ENCODE measurements at regions not wholly inside any gene's neighbourhood (a gene's known extent, or its start where the extent isn't known, plus 50 kb on each side); places are given as distances from the start of the nearest gene placed in this dataset.
"Not testable (repeated sequence)": the region's sequence is repeated elsewhere in the genome, so short reads cannot be mapped to it uniquely, and the experiment has no call there.

GRCh38 chr4:131447883-131448282 lies 1701.2 kb upstream of the PCDH10 start:
- H3K27ac Mint-ChIP-seq = no peak overlapping the region
- no peak overlapping the region for H3K27ac ChIP-seq (ENCODE audit: insufficient read depth, low read length, poor library complexity, severe bottlenecking)
- H3K36me3 ChIP-seq (ENCODE audit: control insufficient read depth, insufficient read depth, low read length) = no peaks in the 10 kb centered on the region
- no peaks in the 10 kb centered on the region for H3K27me3 ChIP-seq (ENCODE audit: control insufficient read depth, insufficient read depth, low read length)
- no peak for DNase-seq
- H3K27me3 Mint-ChIP-seq = no peaks in the 10 kb centered on the region
- no peaks in the 10 kb centered on the region for H3K4me1 Mint-ChIP-seq
- H3K9me3 Mint-ChIP-seq = peaks cover 0 to 5% (median 2%) of the 10 kb centered on the region in 7 donors
- ATAC-seq (ENCODE audit: low read depth in 2 of 2) = no peak
- H3K4me3 Mint-ChIP-seq = no peak overlapping the region
- no peak overlapping the region for H3K4me3 ChIP-seq (ENCODE audit: low read depth, low read length)
- no peaks in the 10 kb centered on the region for H3K9me3 ChIP-seq (ENCODE audit: control insufficient read depth in 2 of 2, low read length in 2 of 2)
- no peaks in the 10 kb centered on the region for H3K36me3 Mint-ChIP-seq
- no peaks in the 10 kb centered on the region for H3K4me1 ChIP-seq (ENCODE audit: control insufficient read depth, insufficient read depth, low read length, poor library complexity, severe bottlenecking)

- Mint-ChIP-seq H3K4me3 (no peak overlapping the region), H3K27ac (no peak overlapping the region), H3K4me1 (no peaks in the 10 kb centered on the region), H3K9me3 (peaks cover 0 to 11% (median 3%) of the 10 kb centered on the region in 7 donors), H3K36me3 (no peaks in the 10 kb centered on the region), H3K27me3 (no peaks in the 10 kb centered on the region)
- no peak for ATAC-seq (ENCODE audit: low read depth in 2 of 2)
- Histone ChIP-seq H3K4me1 (ENCODE audit: control insufficient read depth, insufficient read depth, low read length, poor library complexity, severe bottlenecking) (no peaks in the 10 kb centered on the region), H3K9me3 (ENCODE audit: control insufficient read depth in 2 of 2, low read length in 2 of 2) (no peaks in the 10 kb centered on the region), H3K27me3 (ENCODE audit: control insufficient read depth, insufficient read depth, low read length) (no peaks in the 10 kb centered on the region), H3K4me3 (ENCODE audit: low read depth, low read length) (no peak overlapping the region), H3K27ac (ENCODE audit: insufficient read depth, low read length, poor library complexity, severe bottlenecking) (no peak overlapping the region), H3K36me3 (ENCODE audit: control insufficient read depth, insufficient read depth, low read length) (no peaks in the 10 kb centered on the region)
- DNase-seq = no peak
Observed at GRCh38 chr4:131450572-131451209, 1698.4 kb upstream of the PCDH10 start.

- no peak for ATAC-seq (ENCODE audit: low read depth in 2 of 2)
Observed at GRCh38 chr4:131459430-131460101, 1689.5 kb upstream of the PCDH10 start.

GRCh38 chr4:131470360-131470759 lies 1678.7 kb upstream of the PCDH10 start:
- H3K4me1 Mint-ChIP-seq = no peaks in the 10 kb centered on the region
- no peak for DNase-seq
- no peaks in the 10 kb centered on the region for H3K36me3 ChIP-seq (ENCODE audit: control insufficient read depth, insufficient read depth, low read length)
- H3K27ac ChIP-seq (ENCODE audit: insufficient read depth, low read length, poor library complexity, severe bottlenecking) = no peak overlapping the region
- no peak overlapping the region for H3K4me3 ChIP-seq (ENCODE audit: low read depth, low read length)
- H3K27ac Mint-ChIP-seq = no peak overlapping the region
- H3K4me3 Mint-ChIP-seq = no peak overlapping the region
- H3K27me3 Mint-ChIP-seq = no peaks in the 10 kb centered on the region
- no peaks in the 10 kb centered on the region for H3K36me3 Mint-ChIP-seq
- peaks cover 2 to 20% (median 6%) of the 10 kb centered on the region in 7 donors for H3K9me3 Mint-ChIP-seq
- no peaks in the 10 kb centered on the region for H3K4me1 ChIP-seq (ENCODE audit: control insufficient read depth, insufficient read depth, low read length, poor library complexity, severe bottlenecking)
- no peaks in the 10 kb centered on the region for H3K27me3 ChIP-seq (ENCODE audit: control insufficient read depth, insufficient read depth, low read length)
- H3K9me3 ChIP-seq (ENCODE audit: control insufficient read depth in 2 of 2, low read length in 2 of 2) = peaks cover 4 to 6% of the 10 kb centered on the region in 2 experiments
- no peak for ATAC-seq (ENCODE audit: low read depth in 2 of 2)

More at GRCh38 chr4:131459430-131460101, 1689.5 kb upstream of the PCDH10 start:
- Histone ChIP-seq H3K4me3 (ENCODE audit: low read depth, low read length) (no peak overlapping the region), H3K9me3 (ENCODE audit: control insufficient read depth in 2 of 2, low read length in 2 of 2) (no peaks in the 10 kb centered on the region), H3K4me1 (ENCODE audit: control insufficient read depth, insufficient read depth, low read length, poor library complexity, severe bottlenecking) (no peaks in the 10 kb centered on the region), H3K36me3 (ENCODE audit: control insufficient read depth, insufficient read depth, low read length) (no peaks in the 10 kb centered on the region), H3K27ac (ENCODE audit: insufficient read depth, low read length, poor library complexity, severe bottlenecking) (no peak overlapping the region), H3K27me3 (ENCODE audit: control insufficient read depth, insufficient read depth, low read length) (no peaks in the 10 kb centered on the region)
- no peaks in the 10 kb centered on the region for H3K36me3 Mint-ChIP-seq
- DNase-seq = no peak
- H3K4me3 Mint-ChIP-seq = no peak overlapping the region
- no peak overlapping the region for H3K27ac Mint-ChIP-seq
- H3K4me1 Mint-ChIP-seq = no peaks in the 10 kb centered on the region
- H3K9me3 Mint-ChIP-seq = peaks cover 0 to 32% (median 5%) of the 10 kb centered on the region in 7 donors
- no peaks in the 10 kb centered on the region for H3K27me3 Mint-ChIP-seq

GRCh38 chr4:131488772-131489171 lies 1660.3 kb upstream of the PCDH10 start:
- Mint-ChIP-seq H3K4me3 (no peak overlapping the region), H3K36me3 (no peaks in the 10 kb centered on the region), H3K27ac (no peak overlapping the region), H3K4me1 (no peaks in the 10 kb centered on the region), H3K27me3 (no peaks in the 10 kb centered on the region), H3K9me3 (peaks cover 0 to 15% (median 3%) of the 10 kb centered on the region in 7 donors)
- DNase-seq = no peak
- ATAC-seq (ENCODE audit: low read depth in 2 of 2) = no peak
- Histone ChIP-seq H3K4me3 (ENCODE audit: low read depth, low read length) (no peak overlapping the region), H3K36me3 (ENCODE audit: control insufficient read depth, insufficient read depth, low read length) (no peaks in the 10 kb centered on the region), H3K9me3 (ENCODE audit: control insufficient read depth in 2 of 2, low read length in 2 of 2) (peaks cover 3 to 4% of the 10 kb centered on the region in 2 experiments), H3K27ac (ENCODE audit: insufficient read depth, low read length, poor library complexity, severe bottlenecking) (no peak overlapping the region), H3K27me3 (ENCODE audit: control insufficient read depth, insufficient read depth, low read length) (no peaks in the 10 kb centered on the region), H3K4me1 (ENCODE audit: control insufficient read depth, insufficient read depth, low read length, poor library complexity, severe bottlenecking) (no peaks in the 10 kb centered on the region)

- not testable (repeated sequence) for H3K4me3 ChIP-seq (ENCODE audit: low read depth, low read length); H3K27ac Mint-ChIP-seq; ATAC-seq (ENCODE audit: low read depth in 2 of 2); H3K4me3 Mint-ChIP-seq; H3K4me1 ChIP-seq (ENCODE audit: control insufficient read depth, insufficient read depth, low read length, poor library complexity, severe bottlenecking); DNase-seq; H3K36me3 ChIP-seq (ENCODE audit: control insufficient read depth, insufficient read depth, low read length); H3K27me3 Mint-ChIP-seq; H3K27me3 ChIP-seq (ENCODE audit: control insufficient read depth, insufficient read depth, low read length); H3K27ac ChIP-seq (ENCODE audit: insufficient read depth, low read length, poor library complexity, severe bottlenecking); H3K9me3 ChIP-seq (ENCODE audit: control insufficient read depth in 2 of 2, low read length in 2 of 2); H3K36me3 Mint-ChIP-seq; H3K4me1 Mint-ChIP-seq
- H3K9me3 Mint-ChIP-seq = peaks cover 0 to 14% (median 9%) of the 10 kb centered on the region in 7 donors
Observed at GRCh38 chr4:131496211-131496610, 1652.9 kb upstream of the PCDH10 start.

GRCh38 chr4:131499141-131499873 lies 1649.8 kb upstream of the PCDH10 start:
- peaks cover 1 to 3% of the 10 kb centered on the region in 2 experiments for H3K9me3 ChIP-seq (ENCODE audit: control insufficient read depth in 2 of 2, low read length in 2 of 2)
- no peak overlapping the region for H3K4me3 ChIP-seq (ENCODE audit: low read depth, low read length)
- no peaks in the 10 kb centered on the region for H3K27me3 ChIP-seq (ENCODE audit: control insufficient read depth, insufficient read depth, low read length)
- H3K36me3 Mint-ChIP-seq = no peaks in the 10 kb centered on the region
- H3K36me3 ChIP-seq (ENCODE audit: control insufficient read depth, insufficient read depth, low read length) = no peaks in the 10 kb centered on the region
- no peak overlapping the region for H3K4me3 Mint-ChIP-seq
- no peak overlapping the region for H3K27ac Mint-ChIP-seq
- ATAC-seq (ENCODE audit: low read depth in 2 of 2) = no peak
- H3K27ac ChIP-seq (ENCODE audit: insufficient read depth, low read length, poor library complexity, severe bottlenecking) = no peak overlapping the region
- no peaks in the 10 kb centered on the region for H3K4me1 Mint-ChIP-seq
- no peaks in the 10 kb centered on the region for H3K27me3 Mint-ChIP-seq
- no peak for DNase-seq
- H3K9me3 Mint-ChIP-seq = peaks cover 0 to 17% (median 9%) of the 10 kb centered on the region in 7 donors
- no peaks in the 10 kb centered on the region for H3K4me1 ChIP-seq (ENCODE audit: control insufficient read depth, insufficient read depth, low read length, poor library complexity, severe bottlenecking)

Data from CD4-positive, CD25-positive, alpha-beta regulatory T cell (primary cell).